ENCODE measurements at regions not wholly inside any gene's neighbourhood (a gene's known extent, or its start where the extent isn't known, plus 50 kb on each side); places are given as distances from the start of the nearest gene placed in this dataset.
"Not testable (repeated sequence)": the region's sequence is repeated elsewhere in the genome, so short reads cannot be mapped to it uniquely, and the experiment has no call there.

GRCh38 chr2:208773074-208773473, 366.5 kb downstream of the PTH2R start:
- TF ChIP-seq EZH2phosphoT487 (IDR thresholded peaks at IDR 0.05; ENCODE audit: borderline replicate concordance, low read length); CTCF (IDR thresholded peaks at IDR 0.05; ENCODE audit: low read depth, low read length, poor library complexity, severe bottlenecking): not testable (repeated sequence)
